Breast epithelium (tissue), 3 donors: ENCODE measurements at regions not wholly inside any gene's neighbourhood (a gene's known extent, or its start where the extent isn't known, plus 50 kb on each side); places are given as distances from the start of the nearest gene placed in this dataset.

Experiments
- POLR2A ChIP-seq: fragments of 450-650 bp; IDR thresholded peaks from one replicate; pipeline ENCODE4 v1.6.1; 2016; ENCODE audit warnings: antibody characterized with exemption, mild to moderate bottlenecking, moderate library complexity
- POLR2AphosphoS5 ChIP-seq, 3 donors: sonication (generic); formaldehyde crosslinking; IDR thresholded peaks; one replicate each; pipeline ENCODE4 v1.6.1; 2017; ENCODE audit warnings: antibody characterized with exemption in 3 of 3
- TF ChIP-seq, protein P1 (sequence below), 3 donors: fragments of 450-650 bp; IDR thresholded peaks; one replicate each; pipeline ENCODE4 v1.5.1; 2016 to 2017; ENCODE audit warnings: antibody characterized with exemption in 3 of 3, mild to moderate bottlenecking in 3 of 3, moderate library complexity in 3 of 3

- TF ChIP-seq POLR2A: no peak
- TF ChIP-seq, protein P1, sequence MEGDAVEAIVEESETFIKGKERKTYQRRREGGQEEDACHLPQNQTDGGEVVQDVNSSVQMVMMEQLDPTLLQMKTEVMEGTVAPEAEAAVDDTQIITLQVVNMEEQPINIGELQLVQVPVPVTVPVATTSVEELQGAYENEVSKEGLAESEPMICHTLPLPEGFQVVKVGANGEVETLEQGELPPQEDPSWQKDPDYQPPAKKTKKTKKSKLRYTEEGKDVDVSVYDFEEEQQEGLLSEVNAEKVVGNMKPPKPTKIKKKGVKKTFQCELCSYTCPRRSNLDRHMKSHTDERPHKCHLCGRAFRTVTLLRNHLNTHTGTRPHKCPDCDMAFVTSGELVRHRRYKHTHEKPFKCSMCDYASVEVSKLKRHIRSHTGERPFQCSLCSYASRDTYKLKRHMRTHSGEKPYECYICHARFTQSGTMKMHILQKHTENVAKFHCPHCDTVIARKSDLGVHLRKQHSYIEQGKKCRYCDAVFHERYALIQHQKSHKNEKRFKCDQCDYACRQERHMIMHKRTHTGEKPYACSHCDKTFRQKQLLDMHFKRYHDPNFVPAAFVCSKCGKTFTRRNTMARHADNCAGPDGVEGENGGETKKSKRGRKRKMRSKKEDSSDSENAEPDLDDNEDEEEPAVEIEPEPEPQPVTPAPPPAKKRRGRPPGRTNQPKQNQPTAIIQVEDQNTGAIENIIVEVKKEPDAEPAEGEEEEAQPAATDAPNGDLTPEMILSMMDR (IDR thresholded peaks at IDR 0.05): no peak
- TF ChIP-seq POLR2AphosphoS5 (IDR thresholded peaks at IDR 0.05): peak in 1 of 3 donors; percentile 41
Observed at GRCh38 chr20:11001764-11002540, 328.2 kb upstream of the JAG1 start.
